Endothelial cell of umbilical vein (primary cell): ENCODE measurements at regions not wholly inside any gene's neighbourhood (a gene's known extent, or its start where the extent isn't known, plus 50 kb on each side); places are given as distances from the start of the nearest gene placed in this dataset.

Experiments used
- BruUV-seq: library from RNA; stranded (reverse); fragments of 400-500 nt; replicated peaks from 2 replicates; lab custom pipeline; 2021; lab: Mats Ljungman, UMichigan
- CTCF ChIA-PET: fragments of 300-600, 350-600 bp; sonication (Branson Sonifier 250); formaldehyde crosslinking; loops from one replicate; lab custom pipeline; 2021; ENCODE audit warnings: antibody characterized with exemption, inconsistent platforms; lab: Charles Lee
- POLR2A ChIA-PET: fragments of 300-600, 350-600 bp; sonication (Branson Sonifier 250); formaldehyde crosslinking; loops from one replicate; lab custom pipeline; 2021; ENCODE audit warnings: antibody characterized with exemption, inconsistent platforms; lab: Charles Lee
- DNase-seq: peaks from one replicate; pipeline ENCODE4 v3.0.0-alpha.2; 2011; ENCODE audit warnings: low read depth, low spot score
- FAIRE-seq: peaks from 2 replicates; lab custom pipeline; 2011; peaks lifted over from hg19 to GRCh38; lab: Jason Lieb, UNC
- H2AFZ ChIP-seq: 2 replicates; pipeline ENCODE4 v1.6.0; 2012; ENCODE audit warnings: low read depth, low read length, control low read depth, inconsistent platforms
- H3K27ac ChIP-seq: 2 replicates; pipeline ENCODE4 v1.5.1; 2011; ENCODE audit warnings: low read depth, mild to moderate bottlenecking, control low read depth, low read length, moderate library complexity; ENCODE audit not compliant: insufficient read depth
- H3K27me3 ChIP-seq, 2 experiments: 2 replicates each; pipeline versions ENCODE4 v1.6.0 to v1.6.1; 2011; ENCODE audit warnings: low read length in 2 of 2, mixed read lengths in 1 of 2; ENCODE audit not compliant: control insufficient read depth in 2 of 2, insufficient read depth in 2 of 2
- H3K36me3 ChIP-seq, 2 experiments: 2 replicates in 1 of 2; 3 replicates in 1 of 2; pipeline ENCODE4 v1.5.1; 2011; ENCODE audit warnings: low read length in 2 of 2, mild to moderate bottlenecking in 1 of 2, moderate library complexity in 1 of 2; ENCODE audit not compliant: control insufficient read depth in 2 of 2, insufficient read depth in 2 of 2; ENCODE audit errors: extremely low read depth in 1 of 2
- H3K4me1 ChIP-seq: 3 replicates; pipeline ENCODE4 v1.5.1; 2011; ENCODE audit warnings: mild to moderate bottlenecking, low read length; ENCODE audit not compliant: control insufficient read depth, insufficient read depth; ENCODE audit errors: extremely low read depth
- H3K4me2 ChIP-seq: 2 replicates; pipeline ENCODE4 v1.6.1; 2011; ENCODE audit warnings: low read length, control low read depth, mixed read lengths; ENCODE audit not compliant: insufficient read depth
- H3K4me3 ChIP-seq, 3 experiments: fragments of 200-600 bp in 1 of 3; sonication (generic), shearing (Covaris generic) in 1 of 3; replicated peaks in 1 of 3; 2 replicates each; pipeline ENCODE4 v1.5.1; 2011 to 2016; ENCODE audit warnings: control low read depth in 3 of 3, low read length in 3 of 3, mild to moderate bottlenecking in 2 of 3, inconsistent platforms in 1 of 3, low read depth in 1 of 3, moderate library complexity in 1 of 3; ENCODE audit not compliant: insufficient read depth in 1 of 3
- H3K79me2 ChIP-seq: 2 replicates; pipeline ENCODE4 v1.6.0; 2012; ENCODE audit warnings: low read length, inconsistent platforms; ENCODE audit not compliant: control insufficient read depth, insufficient read depth
- H3K9ac ChIP-seq: replicated peaks from 2 replicates; pipeline ENCODE3; 2011; ENCODE audit warnings: low read length, control low read depth; ENCODE audit not compliant: insufficient read depth; ENCODE audit errors: extremely low read depth
- H3K9me1 ChIP-seq: replicated peaks from 3 replicates; pipeline ENCODE4 v1.6.0; 2011; ENCODE audit warnings: mild to moderate bottlenecking, low read length; ENCODE audit not compliant: control insufficient read depth, insufficient read depth; ENCODE audit errors: extremely low read depth
- H3K9me3 ChIP-seq: replicated peaks from 2 replicates; pipeline ENCODE4 v1.5.1; 2012; ENCODE audit warnings: low read length, inconsistent platforms; ENCODE audit not compliant: control insufficient read depth, insufficient read depth
- H4K20me1 ChIP-seq: replicated peaks from 2 replicates; pipeline ENCODE3; 2011; ENCODE audit warnings: mild to moderate bottlenecking, low read length; ENCODE audit not compliant: control insufficient read depth, insufficient read depth; ENCODE audit errors: extremely low read depth
- EZH2 ChIP-seq: IDR thresholded peaks from 2 replicates; pipeline ENCODE4 v1.6.1; 2012; ENCODE audit warnings: borderline replicate concordance, low read depth, mild to moderate bottlenecking, moderate library complexity, low read length, inconsistent platforms; ENCODE audit not compliant: severe bottlenecking
- FOS ChIP-seq: IDR thresholded peaks from 2 replicates; pipeline ENCODE4 v1.6.1; 2011; ENCODE audit warnings: mild to moderate bottlenecking, low read length, moderate library complexity, borderline replicate concordance; ENCODE audit not compliant: insufficient read depth
- GATA2 ChIP-seq: IDR thresholded peaks from 2 replicates; pipeline ENCODE4 v1.7.0; 2011; ENCODE audit warnings: low read depth, mild to moderate bottlenecking, moderate library complexity, mixed read lengths, low read length; ENCODE audit not compliant: insufficient read length, insufficient read depth
- JUN ChIP-seq: IDR thresholded peaks from 2 replicates; pipeline ENCODE4 v1.6.1; 2011; ENCODE audit warnings: borderline replicate concordance, low read depth; ENCODE audit not compliant: insufficient read length, insufficient read depth
- MYC ChIP-seq: IDR thresholded peaks from one replicate; pipeline ENCODE4 v1.6.1; 2011; ENCODE audit warnings: mild to moderate bottlenecking, low read depth, low read length
- POLR2A ChIP-seq: IDR thresholded peaks from 2 replicates; pipeline ENCODE4 v1.6.1; 2012; ENCODE audit warnings: low read depth, mild to moderate bottlenecking, control low read depth, low read length
- POLR2AphosphoS5 ChIP-seq: IDR thresholded peaks from 2 replicates; pipeline ENCODE4 v1.6.1; 2012; ENCODE audit warnings: low read depth, mild to moderate bottlenecking, control low read depth, low read length, moderate library complexity; ENCODE audit not compliant: insufficient read depth
- dilution Hi-C: fragments of 300-500 bp; cut with MboI; formaldehyde crosslinking; loops from one replicate; pipeline ENCODE4 v1.15.0; 2019; ENCODE audit warnings: low sequenced_read_pairs; ENCODE audit not compliant: extremely low pct_ligation_motif_present
- intact Hi-C: fragments of 100-400 bp; cut with micrococcal nuclease; formaldehyde crosslinking; loops from one replicate; pipeline ENCODE4 v1.10.0; 2022
- TF ChIP-seq, protein P1 (sequence below), 2 donors: IDR thresholded peaks; 1 replicate in 1 of 2; 2 replicates in 1 of 2; pipeline ENCODE4 v1.5.1; 2011; ENCODE audit warnings: low read length in 2 of 2, mild to moderate bottlenecking in 2 of 2, moderate library complexity in 2 of 2, control low read depth in 1 of 2, inconsistent platforms in 1 of 2, low read depth in 1 of 2; ENCODE audit not compliant: insufficient read depth in 1 of 2; ENCODE audit errors: extremely low read depth in 1 of 2
- TF ChIP-seq, protein P2 (sequence below): IDR thresholded peaks from 2 replicates; pipeline ENCODE4 v1.6.1; 2011; ENCODE audit not compliant: insufficient read depth, insufficient read length

DNA sequence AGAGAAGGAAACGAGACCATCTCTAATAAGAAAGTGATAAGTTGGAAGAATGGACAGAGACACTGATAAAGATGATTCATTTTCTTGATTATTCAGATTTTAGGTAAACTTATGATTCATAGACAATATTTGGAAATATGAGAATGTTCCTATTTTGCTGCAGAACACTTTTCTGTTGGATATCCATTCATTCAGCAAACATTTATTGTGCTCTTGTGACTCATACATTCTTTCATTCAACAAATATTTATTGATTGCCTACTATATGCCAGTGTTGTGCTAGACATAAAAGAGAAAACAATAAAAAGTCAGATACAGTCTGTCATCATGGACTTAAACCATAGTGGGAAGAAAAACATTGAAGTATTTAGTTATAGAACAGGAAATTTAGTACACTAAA, 1232.0 kb downstream of the STIM2 start:
- dilution Hi-C loops: no loop called here
- no TSS peak for BruUV-seq

More for the DNA sequence above, 1232.0 kb downstream of the STIM2 start:
- ChIA-PET POLR2A (no interaction called here), CTCF (no interaction called here)
- Histone ChIP-seq H3K27ac (no peak overlapping the region), H3K9me3 (no peaks in the 10 kb centered on the region), H4K20me1 (no peaks in the 10 kb centered on the region), H3K4me2 (no peak overlapping the region), H3K4me1 (no peaks in the 10 kb centered on the region), H3K36me3 (no peaks in the 10 kb centered on the region), H2AFZ (no peak overlapping the region), H3K27me3 (no peaks in the 10 kb centered on the region), H3K9ac (no peak overlapping the region), H3K4me3 (no peak overlapping the region), H3K79me2 (no peaks in the 10 kb centered on the region), H3K9me1 (no peaks in the 10 kb centered on the region)
- FAIRE-seq: no peak
- no peak for DNase-seq
- no peak for TF ChIP-seq EZH2
- no peak for TF ChIP-seq POLR2AphosphoS5
- TF ChIP-seq, protein P1, sequence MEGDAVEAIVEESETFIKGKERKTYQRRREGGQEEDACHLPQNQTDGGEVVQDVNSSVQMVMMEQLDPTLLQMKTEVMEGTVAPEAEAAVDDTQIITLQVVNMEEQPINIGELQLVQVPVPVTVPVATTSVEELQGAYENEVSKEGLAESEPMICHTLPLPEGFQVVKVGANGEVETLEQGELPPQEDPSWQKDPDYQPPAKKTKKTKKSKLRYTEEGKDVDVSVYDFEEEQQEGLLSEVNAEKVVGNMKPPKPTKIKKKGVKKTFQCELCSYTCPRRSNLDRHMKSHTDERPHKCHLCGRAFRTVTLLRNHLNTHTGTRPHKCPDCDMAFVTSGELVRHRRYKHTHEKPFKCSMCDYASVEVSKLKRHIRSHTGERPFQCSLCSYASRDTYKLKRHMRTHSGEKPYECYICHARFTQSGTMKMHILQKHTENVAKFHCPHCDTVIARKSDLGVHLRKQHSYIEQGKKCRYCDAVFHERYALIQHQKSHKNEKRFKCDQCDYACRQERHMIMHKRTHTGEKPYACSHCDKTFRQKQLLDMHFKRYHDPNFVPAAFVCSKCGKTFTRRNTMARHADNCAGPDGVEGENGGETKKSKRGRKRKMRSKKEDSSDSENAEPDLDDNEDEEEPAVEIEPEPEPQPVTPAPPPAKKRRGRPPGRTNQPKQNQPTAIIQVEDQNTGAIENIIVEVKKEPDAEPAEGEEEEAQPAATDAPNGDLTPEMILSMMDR (IDR thresholded peaks at IDR 0.05; ENCODE audit: extremely low read depth in 1 of 2, insufficient read depth in 1 of 2, low read depth in 1 of 2, low read length in 2 of 2): no peak
- TF ChIP-seq POLR2A: no peak
- no peak for TF ChIP-seq JUN
- TF ChIP-seq, protein P2, sequence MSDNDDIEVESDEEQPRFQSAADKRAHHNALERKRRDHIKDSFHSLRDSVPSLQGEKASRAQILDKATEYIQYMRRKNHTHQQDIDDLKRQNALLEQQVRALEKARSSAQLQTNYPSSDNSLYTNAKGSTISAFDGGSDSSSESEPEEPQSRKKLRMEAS: no peak
- no peak for TF ChIP-seq FOS
- no peak for TF ChIP-seq GATA2
- no peak for TF ChIP-seq MYC
- intact Hi-C loops: no loop called here
